HL-60 (cell line): ENCODE measurements at regions not wholly inside any gene's neighbourhood (a gene's known extent, or its start where the extent isn't known, plus 50 kb on each side); places are given as distances from the start of the nearest gene placed in this dataset.

Experiments used
- SPI1 ChIP-seq: IDR thresholded peaks from 2 replicates; pipeline ENCODE4 v1.6.1; 2012; ENCODE audit warnings: low read depth, mild to moderate bottlenecking, borderline replicate concordance
- TF ChIP-seq, protein P1 (sequence below): IDR thresholded peaks from one replicate; pipeline ENCODE4 v1.5.1; 2011; ENCODE audit warnings: low read length, control low read depth, inconsistent platforms; ENCODE audit not compliant: insufficient read depth

DNA sequence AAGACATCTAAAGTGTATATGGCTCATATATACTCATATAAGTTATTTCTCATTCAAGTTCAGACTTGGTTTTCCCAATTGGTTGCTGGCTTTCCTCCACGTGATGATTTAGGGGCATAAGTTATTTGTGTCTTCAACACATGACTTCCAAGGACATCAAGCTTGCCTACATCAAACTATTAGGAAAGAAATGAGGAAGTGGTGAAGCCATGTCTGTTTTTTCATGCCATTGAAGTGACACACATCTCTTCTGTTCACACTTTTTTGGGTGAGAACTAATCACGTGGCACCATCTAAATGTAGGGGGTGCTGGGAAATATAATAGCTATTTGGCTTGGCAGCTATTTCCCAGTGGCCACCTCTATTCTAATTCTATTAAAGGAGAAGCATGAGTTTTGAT, 282.1 kb downstream of the OMA1 start:
- TF ChIP-seq, protein P1, sequence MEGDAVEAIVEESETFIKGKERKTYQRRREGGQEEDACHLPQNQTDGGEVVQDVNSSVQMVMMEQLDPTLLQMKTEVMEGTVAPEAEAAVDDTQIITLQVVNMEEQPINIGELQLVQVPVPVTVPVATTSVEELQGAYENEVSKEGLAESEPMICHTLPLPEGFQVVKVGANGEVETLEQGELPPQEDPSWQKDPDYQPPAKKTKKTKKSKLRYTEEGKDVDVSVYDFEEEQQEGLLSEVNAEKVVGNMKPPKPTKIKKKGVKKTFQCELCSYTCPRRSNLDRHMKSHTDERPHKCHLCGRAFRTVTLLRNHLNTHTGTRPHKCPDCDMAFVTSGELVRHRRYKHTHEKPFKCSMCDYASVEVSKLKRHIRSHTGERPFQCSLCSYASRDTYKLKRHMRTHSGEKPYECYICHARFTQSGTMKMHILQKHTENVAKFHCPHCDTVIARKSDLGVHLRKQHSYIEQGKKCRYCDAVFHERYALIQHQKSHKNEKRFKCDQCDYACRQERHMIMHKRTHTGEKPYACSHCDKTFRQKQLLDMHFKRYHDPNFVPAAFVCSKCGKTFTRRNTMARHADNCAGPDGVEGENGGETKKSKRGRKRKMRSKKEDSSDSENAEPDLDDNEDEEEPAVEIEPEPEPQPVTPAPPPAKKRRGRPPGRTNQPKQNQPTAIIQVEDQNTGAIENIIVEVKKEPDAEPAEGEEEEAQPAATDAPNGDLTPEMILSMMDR = no peak
- TF ChIP-seq SPI1 = peak; percentile 86
